Kidney (tissue), 13 donors: ENCODE measurements at regions not wholly inside any gene's neighbourhood (a gene's known extent, or its start where the extent isn't known, plus 50 kb on each side); places are given as distances from the start of the nearest gene placed in this dataset.

ENCODE experiments used
- DNase-seq, 5 donors: peaks; one replicate each; pipeline ENCODE4 v3.0.0-alpha.2; 2013 to 2020
- FAIRE-seq: peaks from 2 replicates; lab custom pipeline; 2012; peaks lifted over from hg19 to GRCh38; lab: Jason Lieb, UNC
- H3K27ac ChIP-seq, 2 donors: one replicate each; pipeline ENCODE4 v1.7.0; 2013; ENCODE audit warnings: low read depth in 2 of 2, low read length in 2 of 2, inconsistent platforms in 1 of 2
- H3K27me3 ChIP-seq: one replicate; pipeline ENCODE4 v1.7.1; 2013; ENCODE audit warnings: low read length, inconsistent platforms; ENCODE audit not compliant: control insufficient read depth, insufficient read depth
- H3K36me3 ChIP-seq, 3 donors: one replicate each; pipeline versions ENCODE4 v1.7.0 to v1.7.1; 2013; ENCODE audit warnings: low read length in 3 of 3, control low read depth in 1 of 3, inconsistent platforms in 1 of 3; ENCODE audit not compliant: insufficient read depth in 3 of 3, control insufficient read depth in 2 of 3
- H3K4me1 ChIP-seq, 3 donors: one replicate each; pipeline versions ENCODE4 v1.7.0 to v1.7.1; 2013; ENCODE audit warnings: low read length in 3 of 3, inconsistent platforms in 1 of 3, low read depth in 1 of 3; ENCODE audit not compliant: control insufficient read depth in 2 of 3, insufficient read depth in 2 of 3
- H3K4me3 ChIP-seq, 3 donors: one replicate each; pipeline versions ENCODE4 v1.7.0 to v1.8.1; 2013; ENCODE audit warnings: low read length in 3 of 3, control low read depth in 1 of 3, inconsistent platforms in 1 of 3
- H3K9ac ChIP-seq, 3 donors: one replicate each; pipeline versions ENCODE4 v1.7.0 to v1.7.1; 2013; ENCODE audit warnings: low read length in 3 of 3, control low read depth in 1 of 3, inconsistent platforms in 1 of 3
- H3K9me3 ChIP-seq, 3 donors: one replicate each; pipeline versions ENCODE4 v1.7.0 to v1.7.1; 2013; ENCODE audit warnings: low read length in 3 of 3, control low read depth in 1 of 3, inconsistent platforms in 1 of 3; ENCODE audit not compliant: control insufficient read depth in 2 of 3, insufficient read depth in 1 of 3
- CTCF ChIP-seq: IDR thresholded peaks from 3 replicates; pipeline ENCODE4 v1.5.1; 2012; ENCODE audit warnings: mild to moderate bottlenecking, moderate library complexity, borderline replicate concordance; ENCODE audit not compliant: insufficient read depth; ENCODE audit errors: extremely low read depth
- intact Hi-C: fragments of 100-400 bp; cut with DNase I; formaldehyde crosslinking; loops from one replicate; pipeline ENCODE4 v1.11.1; 2022
- donor health status: control.
- donor health status: control.
- donor health status: control.
- donor health status: control.
- donor health status: control.
- donor health status: DM: yes; HTN: yes; CAD: no.
- donor health status: Normal renal cell carcinoma (clear cell type).

- FAIRE-seq = no peak
- peak in 2 of 5 donors; percentile 47 to 69 for DNase-seq
- TF ChIP-seq CTCF = no peak
- Histone ChIP-seq H3K27me3 (no peaks in the 10 kb centered on the region), H3K4me1 (peaks cover 7 to 23% (median 14%) of the 10 kb centered on the region in 3 donors), H3K4me3 (no peak overlapping the region), H3K36me3 (no peaks in the 10 kb centered on the region), H3K27ac (no peak overlapping the region), H3K9ac (no peak overlapping the region), H3K9me3 (no peaks in the 10 kb centered on the region)
- intact Hi-C loops = no loop called here
Observed at GRCh38 chr5:54643685-54644106, 126.1 kb downstream of the SNX18 start.

- H3K4me1 ChIP-seq = peaks cover 0 to 9% (median 8%) of the 10 kb centered on the region in 3 donors
- no peaks in the 10 kb centered on the region for H3K36me3 ChIP-seq
- no peak overlapping the region for H3K9ac ChIP-seq
- no peak overlapping the region for H3K4me3 ChIP-seq
- H3K9me3 ChIP-seq = no peaks in the 10 kb centered on the region
- H3K27ac ChIP-seq = no peak overlapping the region
- no peak for TF ChIP-seq CTCF
- DNase-seq (no peak), FAIRE-seq (no peak)
- intact Hi-C loops = no loop called here
- H3K27me3 ChIP-seq = no peaks in the 10 kb centered on the region
Observed at GRCh38 chr5:54639621-54640020, 122.1 kb downstream of the SNX18 start.

GRCh38 chr5:54638106-54638505 lies 120.5 kb downstream of the SNX18 start:
- Histone ChIP-seq H3K9me3 (no peaks in the 10 kb centered on the region), H3K4me1 (no peaks in the 10 kb centered on the region), H3K27ac (no peak overlapping the region), H3K27me3 (no peaks in the 10 kb centered on the region), H3K36me3 (no peaks in the 10 kb centered on the region), H3K9ac (no peak overlapping the region), H3K4me3 (no peak overlapping the region)
- intact Hi-C loops = no loop called here
- DNase-seq = no peak
- no peak for FAIRE-seq
- TF ChIP-seq CTCF = no peak

GRCh38 chr5:54637654-54638053 lies 120.1 kb downstream of the SNX18 start:
- Histone ChIP-seq H3K9me3 (no peaks in the 10 kb centered on the region), H3K4me1 (no peaks in the 10 kb centered on the region), H3K27ac (no peak overlapping the region), H3K4me3 (no peak overlapping the region), H3K9ac (no peak overlapping the region), H3K36me3 (no peaks in the 10 kb centered on the region), H3K27me3 (no peaks in the 10 kb centered on the region)
- TF ChIP-seq CTCF = no peak
- FAIRE-seq (no peak), DNase-seq (peak in 2 of 5 donors; percentile 63 to 80)
- intact Hi-C loops = no loop called here
